PC-3 (cell line): ENCODE measurements at regions not wholly inside any gene's neighbourhood (a gene's known extent, or its start where the extent isn't known, plus 50 kb on each side); places are given as distances from the start of the nearest gene placed in this dataset.

Experiments used
- ATAC-seq: fragments of 200-7000 bp; cut with Tn5 transposase; 2 replicates; pipeline ENCODE4 v1.9.1; 2020; ENCODE audit warnings: mild to moderate bottlenecking, moderate library complexity
- BruUV-seq: library from RNA; stranded (reverse); fragments of 400-500 nt; replicated peaks from 2 replicates; lab custom pipeline; 2021; lab: Mats Ljungman, UMichigan
- CTCF ChIA-PET: fragments of 300-600 bp; sonication (Branson Sonifier 250); formaldehyde crosslinking; loops from one replicate; lab custom pipeline; 2022; ENCODE audit warnings: antibody characterized with exemption; lab: Charles Lee
- POLR2A ChIA-PET: fragments of 300-600 bp; sonication (Branson Sonifier 250); formaldehyde crosslinking; loops from one replicate; lab custom pipeline; 2022; ENCODE audit warnings: antibody characterized with exemption; ENCODE audit not compliant: unreplicated experiment; lab: Charles Lee
- DNase-seq: peaks from one replicate; pipeline ENCODE4 v3.0.0-alpha.2; 2015
- H2AFZ ChIP-seq: fragments of 300-600 bp; sonication (generic); 2 replicates; pipeline ENCODE4 v1.6.0; 2016; ENCODE audit warnings: antibody characterized with exemption, low read length
- H3F3A ChIP-seq: fragments of 300-600 bp; sonication (generic); one replicate; pipeline ENCODE4 v1.6.0; 2017; ENCODE audit warnings: antibody characterized with exemption, low read length, control low read depth, mild to moderate bottlenecking; ENCODE audit not compliant: unreplicated experiment
- H3K27ac ChIP-seq: fragments of 300-600 bp; sonication (generic); 2 replicates; pipeline ENCODE4 v1.5.1; 2016; ENCODE audit warnings: mild to moderate bottlenecking, low read length
- H3K27me3 ChIP-seq: fragments of 300-600 bp; sonication (generic); 2 replicates; pipeline ENCODE4 v1.6.1; 2016; ENCODE audit warnings: low read length, mixed read lengths
- H3K36me3 ChIP-seq: fragments of 300-600 bp; sonication (generic); 2 replicates; pipeline ENCODE4 v1.6.1; 2016; ENCODE audit warnings: low read depth, mixed run types, low read length, mixed read lengths
- H3K4me1 ChIP-seq: fragments of 300-600 bp; sonication (generic); 2 replicates; pipeline ENCODE4 v1.5.1; 2016; ENCODE audit warnings: low read length; ENCODE audit not compliant: insufficient read depth
- H3K4me2 ChIP-seq: fragments of 300-600 bp; sonication (generic); 2 replicates; pipeline ENCODE4 v1.6.0; 2016; ENCODE audit warnings: low read length
- H3K4me3 ChIP-seq: fragments of 300-600 bp; sonication (generic); 2 replicates; pipeline ENCODE4 v1.5.1; 2016; ENCODE audit warnings: mild to moderate bottlenecking, low read length, mixed read lengths
- H3K79me2 ChIP-seq: fragments of 300-600 bp; sonication (generic); 2 replicates; pipeline ENCODE4 v1.6.1; 2017; ENCODE audit warnings: low read length, mixed read lengths
- H3K9ac ChIP-seq: fragments of 300-600 bp; sonication (generic); 2 replicates; pipeline ENCODE4 v1.6.0; 2016; ENCODE audit warnings: mild to moderate bottlenecking, low read length
- H3K9me2 ChIP-seq: fragments of 300-600 bp; sonication (generic); replicated peaks from 2 replicates; pipeline ENCODE4 v1.6.1; 2016; ENCODE audit warnings: mixed run types, low read length, mixed read lengths
- H3K9me3 ChIP-seq: fragments of 300-600 bp; sonication (generic); 2 replicates; pipeline ENCODE4 v1.6.1; 2016; ENCODE audit warnings: low read length, mixed read lengths
- H4K20me1 ChIP-seq: fragments of 300-600 bp; sonication (generic); 2 replicates; pipeline ENCODE4 v1.6.1; 2016; ENCODE audit warnings: low read length, mixed read lengths
- CTCF ChIP-seq: fragments of 300-600 bp; sonication (generic); conservative IDR thresholded peaks from 2 replicates; pipeline ENCODE4 v1.5.1; 2017; ENCODE audit warnings: antibody characterized with exemption, low read depth, mild to moderate bottlenecking, low read length
- EZH2 ChIP-seq: fragments of 300-600 bp; sonication (generic); IDR thresholded peaks from one replicate; pipeline ENCODE4 v1.6.1; 2017; ENCODE audit warnings: antibody characterized with exemption, mild to moderate bottlenecking, low read length; ENCODE audit not compliant: unreplicated experiment
- EZH2phosphoT487 ChIP-seq: fragments of 300-600 bp; sonication (generic); IDR thresholded peaks from 2 replicates; pipeline ENCODE4 v1.6.1; 2018; ENCODE audit warnings: mild to moderate bottlenecking, antibody characterized with exemption, low read length, borderline replicate concordance
- intact Hi-C: fragments of 100-400 bp; cut with micrococcal nuclease; formaldehyde crosslinking; loops from 2 replicates; pipeline ENCODE4 v1.9.0; 2023

GRCh38 chr11:16555956-16556355 lies 182.5 kb upstream of the C11orf58 start:
- no peaks in the 10 kb centered on the region for H3K36me3 ChIP-seq
- ATAC-seq (no peak), DNase-seq (no peak)
- no peak overlapping the region for H3K9ac ChIP-seq
- H3K4me2 ChIP-seq: no peak overlapping the region
- no peaks in the 10 kb centered on the region for H3K27me3 ChIP-seq
- no peaks in the 10 kb centered on the region for H3F3A ChIP-seq
- ChIA-PET POLR2A (no interaction called here), CTCF (no interaction called here)
- TF ChIP-seq EZH2phosphoT487 (no peak), CTCF (no peak), EZH2 (no peak)
- H3K9me2 ChIP-seq: no peaks in the 10 kb centered on the region
- H2AFZ ChIP-seq: no peak overlapping the region
- H3K4me1 ChIP-seq: no peaks in the 10 kb centered on the region
- H3K79me2 ChIP-seq: no peaks in the 10 kb centered on the region
- BruUV-seq: no TSS peak
- H3K4me3 ChIP-seq: no peak overlapping the region
- intact Hi-C loops: no loop called here
- H3K27ac ChIP-seq: no peak overlapping the region
- no peaks in the 10 kb centered on the region for H3K9me3 ChIP-seq
- H4K20me1 ChIP-seq: no peaks in the 10 kb centered on the region

GRCh38 chr11:16554361-16554760 lies 184.1 kb upstream of the C11orf58 start:
- intact Hi-C loops: no loop called here

More at GRCh38 chr11:16554361-16554760, 184.1 kb upstream of the C11orf58 start:
- Histone ChIP-seq H3K27ac (no peak overlapping the region), H3K4me1 (no peaks in the 10 kb centered on the region), H3K79me2 (no peaks in the 10 kb centered on the region), H4K20me1 (no peaks in the 10 kb centered on the region), H2AFZ (no peak overlapping the region), H3K9me2 (no peaks in the 10 kb centered on the region), H3K9ac (no peak overlapping the region), H3F3A (no peaks in the 10 kb centered on the region), H3K4me2 (no peak overlapping the region), H3K4me3 (no peak overlapping the region), H3K27me3 (no peaks in the 10 kb centered on the region), H3K9me3 (no peaks in the 10 kb centered on the region), H3K36me3 (no peaks in the 10 kb centered on the region)
- BruUV-seq: no TSS peak
- no peak for ATAC-seq
- TF ChIP-seq EZH2phosphoT487: no peak
- TF ChIP-seq CTCF: no peak
- TF ChIP-seq EZH2: no peak
- ChIA-PET CTCF (no interaction called here), POLR2A (no interaction called here)
- DNase-seq: no peak
